Uterus (tissue), 2 donors: ENCODE measurements at regions not wholly inside any gene's neighbourhood (a gene's known extent, or its start where the extent isn't known, plus 50 kb on each side); places are given as distances from the start of the nearest gene placed in this dataset.
"Not testable (repeated sequence)": the region's sequence is repeated elsewhere in the genome, so short reads cannot be mapped to it uniquely, and the experiment has no call there.

Experiments used
- CTCF ChIP-seq, 4 experiments: fragments of 200-600 bp in 2 of 4; fragments of 450-650 bp in 2 of 4; sonication (generic) in 2 of 4; IDR thresholded peaks; one replicate each; pipeline ENCODE4 v1.5.1; 2016 to 2019; ENCODE audit warnings: antibody characterized with exemption in 4 of 4, mild to moderate bottlenecking in 2 of 4, moderate library complexity in 1 of 4
- POLR2A ChIP-seq, 2 donors: fragments of 450-650 bp; IDR thresholded peaks; one replicate each; pipeline ENCODE4 v1.6.1; 2016; ENCODE audit warnings: antibody characterized with exemption in 2 of 2, mild to moderate bottlenecking in 1 of 2, moderate library complexity in 1 of 2

- TF ChIP-seq CTCF, POLR2A (IDR thresholded peaks at IDR 0.05): not testable (repeated sequence)
These were observed 121.8 kb downstream of the BRMS1L start for GRCh38 chr14:35947983-35948382.
